DOHH2 (cell line): ENCODE measurements at regions not wholly inside any gene's neighbourhood (a gene's known extent, or its start where the extent isn't known, plus 50 kb on each side); places are given as distances from the start of the nearest gene placed in this dataset.

Experiments
- H3F3A ChIP-seq: fragments of 200-600 bp; sonication (generic), shearing (Covaris generic); 2 replicates; pipeline ENCODE4 v1.6.0; 2016; ENCODE audit warnings: antibody characterized with exemption, mild to moderate bottlenecking; ENCODE audit not compliant: control insufficient read depth, insufficient read depth
- H3K27ac ChIP-seq: fragments of 200-600 bp; sonication (generic); 2 replicates; pipeline ENCODE4 v1.5.1; 2014; ENCODE audit warnings: low read depth, mild to moderate bottlenecking, low read length, moderate library complexity
- H3K27me3 ChIP-seq: fragments of 200-600 bp; sonication (generic); 2 replicates; pipeline ENCODE4 v1.6.1; 2014; ENCODE audit warnings: mild to moderate bottlenecking, low read length, mixed read lengths; ENCODE audit not compliant: control insufficient read depth
- H3K36me3 ChIP-seq: fragments of 200-600 bp; sonication (generic); 2 replicates; pipeline ENCODE4 v1.6.1; 2014; ENCODE audit warnings: mild to moderate bottlenecking, low read length, moderate library complexity, mixed read lengths; ENCODE audit not compliant: control insufficient read depth
- H3K4me1 ChIP-seq: fragments of 200-600 bp; sonication (generic); 2 replicates; pipeline ENCODE4 v1.6.1; 2014; ENCODE audit warnings: mild to moderate bottlenecking, low read length, mixed read lengths; ENCODE audit not compliant: control insufficient read depth
- H3K4me2 ChIP-seq: fragments of 200-600 bp; sonication (generic); 2 replicates; pipeline ENCODE4 v1.6.0; 2014; ENCODE audit warnings: mild to moderate bottlenecking, low read length, moderate library complexity
- H3K4me3 ChIP-seq: fragments of 200-600 bp; sonication (generic); 2 replicates; pipeline ENCODE4 v1.5.1; 2014; ENCODE audit warnings: mild to moderate bottlenecking, low read length, mixed read lengths
- H3K79me2 ChIP-seq: fragments of 200-600 bp; sonication (generic); 2 replicates; pipeline ENCODE4 v1.6.1; 2014; ENCODE audit warnings: mild to moderate bottlenecking, low read length, mixed read lengths; ENCODE audit not compliant: control insufficient read depth
- H3K9me2 ChIP-seq: fragments of 200-600 bp; sonication (generic); replicated peaks from 2 replicates; pipeline ENCODE4 v1.6.1; 2014; ENCODE audit warnings: mild to moderate bottlenecking, low read length, mixed read lengths; ENCODE audit not compliant: control insufficient read depth
- H3K9me3 ChIP-seq: fragments of 200-600 bp; sonication (generic); 2 replicates; pipeline ENCODE4 v1.6.1; 2014; ENCODE audit warnings: antibody characterized with exemption, low read length, mixed read lengths; ENCODE audit not compliant: control insufficient read depth, insufficient read depth
- H4K20me1 ChIP-seq: fragments of 200-600 bp; sonication (generic); 2 replicates; pipeline ENCODE4 v1.6.0; 2014; ENCODE audit warnings: low read depth, mild to moderate bottlenecking, antibody characterized with exemption, low read length, moderate library complexity; ENCODE audit not compliant: control insufficient read depth, insufficient read depth
- CTCF ChIP-seq: fragments of 200-600 bp; sonication (generic); IDR thresholded peaks from one replicate; pipeline ENCODE4 v1.5.1; 2014; ENCODE audit warnings: antibody characterized with exemption, mild to moderate bottlenecking, low read depth, low read length; ENCODE audit not compliant: poor library complexity, severe bottlenecking
- EZH2phosphoT487 ChIP-seq: fragments of 200-600 bp; sonication (generic); IDR thresholded peaks from 2 replicates; pipeline ENCODE4 v1.6.1; 2017; ENCODE audit warnings: borderline replicate concordance, mild to moderate bottlenecking, antibody characterized with exemption, low read length, moderate library complexity, mixed read lengths

- TF ChIP-seq CTCF (no peak), EZH2phosphoT487 (no peak)
- Histone ChIP-seq H3K9me2 (no peaks in the 10 kb centered on the region), H3K9me3 (no peaks in the 10 kb centered on the region), H3K36me3 (no peaks in the 10 kb centered on the region), H3K27me3 (no peaks in the 10 kb centered on the region), H3K79me2 (no peaks in the 10 kb centered on the region), H3F3A (no peaks in the 10 kb centered on the region), H3K27ac (no peak overlapping the region), H3K4me1 (no peaks in the 10 kb centered on the region), H4K20me1 (no peaks in the 10 kb centered on the region), H3K4me3 (no peak overlapping the region), H3K4me2 (no peak overlapping the region)
Observed at GRCh38 chr6:92864966-92865555, 554.3 kb downstream of the EPHA7 start.

- no peak overlapping the region for H3K4me3 ChIP-seq
- no peaks in the 10 kb centered on the region for H3K9me2 ChIP-seq
- no peaks in the 10 kb centered on the region for H3K9me3 ChIP-seq
- no peak overlapping the region for H3K4me2 ChIP-seq
- no peaks in the 10 kb centered on the region for H3K4me1 ChIP-seq
- no peak for TF ChIP-seq EZH2phosphoT487
- TF ChIP-seq CTCF = no peak
- no peaks in the 10 kb centered on the region for H3K79me2 ChIP-seq
- H3K36me3 ChIP-seq = no peaks in the 10 kb centered on the region
- H3F3A ChIP-seq = no peaks in the 10 kb centered on the region
- no peaks in the 10 kb centered on the region for H3K27me3 ChIP-seq
- H4K20me1 ChIP-seq = no peaks in the 10 kb centered on the region
- no peak overlapping the region for H3K27ac ChIP-seq
Observed at GRCh38 chr6:92849636-92850035, 569.7 kb downstream of the EPHA7 start.

GRCh38 chr6:92848901-92849300 is 570.5 kb downstream of the EPHA7 start:
- TF ChIP-seq CTCF (no peak), EZH2phosphoT487 (no peak)
- Histone ChIP-seq H3K4me1 (no peaks in the 10 kb centered on the region), H3K36me3 (no peaks in the 10 kb centered on the region), H3F3A (no peaks in the 10 kb centered on the region), H3K27me3 (no peaks in the 10 kb centered on the region), H3K4me3 (no peak overlapping the region), H3K79me2 (no peaks in the 10 kb centered on the region), H4K20me1 (no peaks in the 10 kb centered on the region), H3K4me2 (no peak overlapping the region), H3K9me2 (no peaks in the 10 kb centered on the region), H3K27ac (no peak overlapping the region), H3K9me3 (no peaks in the 10 kb centered on the region)
